GM23338 (cell line): ENCODE measurements at regions not wholly inside any gene's neighbourhood (a gene's known extent, or its start where the extent isn't known, plus 50 kb on each side); places are given as distances from the start of the nearest gene placed in this dataset.
A peak's percentile ranks its signal among the peaks of the same experiment; 100 is the strongest.

Experiments
- ATAC-seq: fragments of 200-7000 bp; cut with Tn5 transposase; 3 replicates; pipeline ENCODE4 v1.9.1; 2020
- DNase-seq: peaks from one replicate; pipeline ENCODE4 v3.0.0-alpha.2; 2015; ENCODE audit warnings: low spot score
- H2AFZ ChIP-seq: fragments of 200-600 bp; sonication (generic); 2 replicates; pipeline ENCODE4 v1.8.0; 2016; ENCODE audit warnings: antibody characterized with exemption, mild to moderate bottlenecking, moderate library complexity
- H3F3A ChIP-seq: fragments of 200-600 bp; sonication (generic); replicated peaks from 2 replicates; pipeline ENCODE4 v1.8.0; 2017; ENCODE audit warnings: antibody characterized with exemption, mixed run types, low read depth
- H3K27ac ChIP-seq: fragments of 200-600 bp; sonication (generic); 2 replicates; pipeline ENCODE4 v1.6.1; 2016; ENCODE audit warnings: low read depth
- H3K27me3 ChIP-seq: fragments of 200-600 bp; sonication (generic); 2 replicates; pipeline ENCODE4 v1.8.0; 2016; ENCODE audit warnings: mild to moderate bottlenecking, mixed run types, moderate library complexity; ENCODE audit not compliant: insufficient read depth
- H3K36me3 ChIP-seq: fragments of 200-600 bp; sonication (generic); 2 replicates; pipeline ENCODE4 v1.8.0; 2016; ENCODE audit warnings: mild to moderate bottlenecking; ENCODE audit not compliant: insufficient read depth
- H3K4me1 ChIP-seq: fragments of 200-600 bp; sonication (generic); 2 replicates; pipeline ENCODE4 v1.8.0; 2016; ENCODE audit warnings: mild to moderate bottlenecking, moderate library complexity; ENCODE audit not compliant: insufficient read depth
- H3K4me2 ChIP-seq: fragments of 200-600 bp; sonication (generic); 2 replicates; pipeline ENCODE4 v1.7.1; 2017; ENCODE audit warnings: mixed run types
- H3K4me3 ChIP-seq: fragments of 200-600 bp; sonication (generic); 2 replicates; pipeline ENCODE4 v1.6.1; 2016; ENCODE audit warnings: mixed run types
- H3K79me2 ChIP-seq: fragments of 200-600 bp; sonication (generic); replicated peaks from 2 replicates; pipeline ENCODE4 v1.8.0; 2017; ENCODE audit warnings: mild to moderate bottlenecking; ENCODE audit not compliant: insufficient read depth
- H3K9me2 ChIP-seq: fragments of 200-600 bp; sonication (generic); 2 replicates; pipeline ENCODE4 v1.8.0; 2017; ENCODE audit not compliant: insufficient read depth
- H4K20me1 ChIP-seq: fragments of 200-600 bp; sonication (generic); replicated peaks from 2 replicates; pipeline ENCODE4 v1.8.0; 2017; ENCODE audit warnings: mild to moderate bottlenecking; ENCODE audit not compliant: insufficient read depth
- H3K27ac Mint-ChIP-seq: 2 replicates; pipeline ENCODE4 v1.8.0; 2020; ENCODE audit warnings: inconsistent platforms, mild to moderate bottlenecking, moderate library complexity, mixed read lengths
- H3K27me3 Mint-ChIP-seq: 3 replicates; pipeline ENCODE4 v1.8.0; 2022; ENCODE audit warnings: low read depth, mild to moderate bottlenecking, moderate library complexity, mixed read lengths, inconsistent platforms; ENCODE audit not compliant: insufficient read depth, poor library complexity
- H3K36me3 Mint-ChIP-seq: 3 replicates; pipeline ENCODE4 v1.8.0; 2021; ENCODE audit warnings: low read depth, mild to moderate bottlenecking, inconsistent platforms, moderate library complexity, mixed read lengths
- H3K4me1 Mint-ChIP-seq: 3 replicates; pipeline ENCODE4 v1.8.0; 2020; ENCODE audit warnings: mild to moderate bottlenecking, inconsistent platforms, mixed read lengths
- H3K4me3 Mint-ChIP-seq: 3 replicates; pipeline ENCODE4 v1.8.0; 2021; ENCODE audit warnings: moderate library complexity, mild to moderate bottlenecking, inconsistent platforms, mixed read lengths
- H3K9me3 Mint-ChIP-seq: 3 replicates; pipeline ENCODE4 v1.8.0; 2020; ENCODE audit warnings: moderate library complexity, mild to moderate bottlenecking, inconsistent platforms, mixed read lengths
- CREB1 ChIP-seq: fragments of 250-450 bp; sonication (Bioruptor Pico); IDR thresholded peaks from 2 replicates; pipeline ENCODE4 v1.5.0; 2020; ENCODE audit warnings: low read depth, mild to moderate bottlenecking, moderate library complexity
- CTCF ChIP-seq, 2 experiments: fragments of 200-600 bp in 1 of 2; sonication (generic) in 1 of 2; conservative IDR thresholded peaks; 2 replicates each; pipeline versions ENCODE4 v1.5.1 to v1.6.1; 2016 to 2017; ENCODE audit warnings: antibody characterized with exemption in 2 of 2, low read depth in 2 of 2, mild to moderate bottlenecking in 2 of 2, moderate library complexity in 1 of 2
- ETS1 ChIP-seq: IDR thresholded peaks from 2 replicates; pipeline ENCODE4 v1.6.1; 2016; ENCODE audit warnings: antibody characterized with exemption
- EZH2 ChIP-seq: fragments of 200-600 bp; sonication (generic); IDR thresholded peaks from one replicate; pipeline ENCODE4 v1.8.0; 2017; ENCODE audit warnings: antibody characterized with exemption, mild to moderate bottlenecking, low read depth; ENCODE audit not compliant: unreplicated experiment
- EZH2phosphoT487 ChIP-seq: fragments of 200-600 bp; sonication (generic); IDR thresholded peaks from one replicate; pipeline ENCODE4 v1.8.1; 2018; ENCODE audit warnings: antibody characterized with exemption; ENCODE audit not compliant: unreplicated experiment
- JUNB ChIP-seq: IDR thresholded peaks from one replicate; pipeline ENCODE4 v1.6.1; 2016; ENCODE audit warnings: antibody characterized with exemption; ENCODE audit not compliant: unreplicated experiment
- NANOG ChIP-seq: IDR thresholded peaks from 2 replicates; pipeline ENCODE4 v1.6.1; 2016; ENCODE audit warnings: antibody characterized with exemption, borderline replicate concordance
- POLR2AphosphoS5 ChIP-seq: IDR thresholded peaks from 2 replicates; pipeline ENCODE4 v1.6.1; 2016; ENCODE audit warnings: antibody characterized with exemption, low read depth
- REST ChIP-seq: IDR thresholded peaks from one replicate; pipeline ENCODE4 v1.6.1; 2018; ENCODE audit warnings: antibody characterized with exemption; ENCODE audit not compliant: unreplicated experiment
- STAT1 ChIP-seq: IDR thresholded peaks from one replicate; pipeline ENCODE4 v1.6.1; 2016; ENCODE audit warnings: antibody characterized with exemption; ENCODE audit not compliant: unreplicated experiment
- ZNF114 ChIP-seq: fragments of 250-450 bp; sonication (Bioruptor Pico); IDR thresholded peaks from 2 replicates; pipeline ENCODE4 v1.5.0; 2020; ENCODE audit warnings: mild to moderate bottlenecking, moderate library complexity
- ZNF462 ChIP-seq: fragments of 250-450 bp; sonication (Bioruptor Pico); IDR thresholded peaks from 2 replicates; pipeline ENCODE4 v1.5.0; 2020; ENCODE audit warnings: mild to moderate bottlenecking, moderate library complexity

- Histone ChIP-seq H4K20me1 (no peaks in the 10 kb centered on the region), H3K4me1 (no peaks in the 10 kb centered on the region), H3K27me3 (no peaks in the 10 kb centered on the region), H3K4me2 (no peak overlapping the region), H3K36me3 (peaks cover 10% of the 10 kb centered on the region), H3K27ac (no peak overlapping the region), H3K9me2 (no peaks in the 10 kb centered on the region), H2AFZ (no peak overlapping the region), H3K4me3 (no peak overlapping the region), H3F3A (no peaks in the 10 kb centered on the region), H3K79me2 (no peaks in the 10 kb centered on the region)
- H3K4me1 Mint-ChIP-seq = no peaks in the 10 kb centered on the region
- H3K4me3 Mint-ChIP-seq = no peak overlapping the region
- H3K9me3 Mint-ChIP-seq = peaks cover 85% of the 10 kb centered on the region
- no peak overlapping the region for H3K27ac Mint-ChIP-seq
- TF ChIP-seq ZNF462 (CRISPR knock-in tag) (no peak), POLR2AphosphoS5 (no peak), EZH2 (no peak), ZNF114 (CRISPR knock-in tag) (no peak), REST (no peak), CREB1 (CRISPR knock-in tag) (no peak), JUNB (no peak), ETS1 (no peak), CTCF (conservative IDR thresholded peaks at IDR 0.05; ENCODE audit: low read depth in 2 of 2) (no peak), STAT1 (no peak), NANOG (no peak), EZH2phosphoT487 (no peak)
- peak; percentile 0 for DNase-seq
- ATAC-seq = no peak
- H3K36me3 Mint-ChIP-seq = peaks cover 10% of the 10 kb centered on the region; the same call in 2 of the 3 replicates
- peaks cover 2% of the 10 kb centered on the region for H3K27me3 Mint-ChIP-seq
Observed at GRCh38 chr7:153276394-153276793, 516.8 kb downstream of the ACTR3B start.
